Activated T-cell treated with anti-CD3 and anti-CD28 coated beads, Interleukin-2, amount 50 U/mL, for 24 hours (primary cell): ENCODE measurements at regions not wholly inside any gene's neighbourhood (a gene's known extent, or its start where the extent isn't known, plus 50 kb on each side); places are given as distances from the start of the nearest gene placed in this dataset.

Experiments
- DNase-seq: peaks from one replicate; pipeline ENCODE4 v3.0.0-alpha.2; 2020
- H3K27ac Mint-ChIP-seq: 2 replicates; pipeline ENCODE4 v1.8.0; 2020; ENCODE audit warnings: mild to moderate bottlenecking, mixed read lengths
- H3K27me3 Mint-ChIP-seq: 2 replicates; pipeline ENCODE4 v1.8.0; 2020; ENCODE audit warnings: mixed read lengths
- H3K36me3 Mint-ChIP-seq: 2 replicates; pipeline ENCODE4 v1.8.0; 2020; ENCODE audit warnings: low read depth, mixed read lengths
- H3K4me1 Mint-ChIP-seq: 2 replicates; pipeline ENCODE4 v1.8.0; 2020; ENCODE audit warnings: low read depth, mixed read lengths
- H3K4me3 Mint-ChIP-seq: 2 replicates; pipeline ENCODE4 v1.8.0; 2020; ENCODE audit warnings: mild to moderate bottlenecking, moderate library complexity, mixed read lengths
- H3K9me3 Mint-ChIP-seq: 2 replicates; pipeline ENCODE4 v1.8.0; 2020; ENCODE audit warnings: mixed read lengths

DNA sequence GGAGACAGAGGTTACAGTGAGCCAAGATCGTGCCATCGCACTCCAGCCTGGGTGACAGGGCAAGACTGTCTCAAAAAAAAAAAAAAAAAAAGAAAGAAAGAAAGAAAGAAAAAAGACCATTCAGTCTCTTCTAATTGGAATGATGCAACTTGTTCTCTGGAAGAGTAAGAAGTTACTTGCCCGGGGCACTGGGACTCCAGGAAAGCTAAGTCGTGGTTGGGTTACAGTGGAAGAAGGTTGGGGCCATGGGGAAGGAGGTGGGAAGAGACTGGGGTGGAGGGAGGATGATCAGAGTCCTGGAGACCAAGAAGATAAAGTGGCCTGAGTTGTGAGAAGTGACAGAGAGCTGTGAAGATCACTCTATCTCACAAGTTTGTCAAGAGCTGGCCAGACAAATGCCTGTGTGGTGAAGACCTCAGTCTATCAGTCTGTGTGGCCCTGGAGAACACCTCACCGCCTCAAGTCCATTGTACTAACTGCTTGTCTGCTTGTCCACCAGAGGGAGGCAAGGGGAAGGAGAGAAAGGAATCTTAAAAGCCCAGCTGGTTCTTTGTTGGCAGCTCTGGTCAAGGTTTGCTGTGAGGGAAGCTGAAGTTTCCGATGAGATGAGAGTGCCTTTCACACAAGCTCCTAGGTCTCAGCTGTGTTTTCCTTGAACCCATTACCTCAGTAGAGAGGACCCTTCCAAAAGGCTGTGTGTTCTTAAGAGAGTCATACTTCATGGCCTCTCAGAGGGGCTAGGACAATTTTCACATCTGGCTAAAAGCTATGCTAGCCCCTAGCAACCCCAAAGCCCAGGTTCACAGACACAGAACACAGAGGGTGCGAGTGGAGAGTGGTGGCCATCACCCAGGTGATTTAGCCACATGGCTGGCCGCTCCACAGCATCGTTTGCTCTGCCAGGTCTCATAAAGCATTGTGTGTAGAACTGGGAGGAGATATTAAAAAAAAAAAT is 72.0 kb upstream of the TMEM178A start:
- no peaks in the 10 kb centered on the region for H3K4me1 Mint-ChIP-seq
- DNase-seq: no peak
- H3K27me3 Mint-ChIP-seq: peaks cover 5% of the 10 kb centered on the region
- H3K27ac Mint-ChIP-seq: no peak overlapping the region
- H3K4me3 Mint-ChIP-seq: no peak overlapping the region
- no peaks in the 10 kb centered on the region for H3K36me3 Mint-ChIP-seq
- H3K9me3 Mint-ChIP-seq: no peaks in the 10 kb centered on the region

GRCh38 chr2:39595116-39595515 is 70.6 kb upstream of the TMEM178A start:
- no peak overlapping the region for H3K4me3 Mint-ChIP-seq
- no peaks in the 10 kb centered on the region for H3K4me1 Mint-ChIP-seq
- H3K27me3 Mint-ChIP-seq: peaks cover 5% of the 10 kb centered on the region
- DNase-seq: no peak
- no peaks in the 10 kb centered on the region for H3K9me3 Mint-ChIP-seq
- no peaks in the 10 kb centered on the region for H3K36me3 Mint-ChIP-seq
- H3K27ac Mint-ChIP-seq: no peak overlapping the region

- no peak overlapping the region for H3K4me3 Mint-ChIP-seq
- no peaks in the 10 kb centered on the region for H3K4me1 Mint-ChIP-seq
- H3K36me3 Mint-ChIP-seq: no peaks in the 10 kb centered on the region
- no peak overlapping the region for H3K27ac Mint-ChIP-seq
- H3K9me3 Mint-ChIP-seq: no peaks in the 10 kb centered on the region
- DNase-seq: no peak
- peaks cover 3% of the 10 kb centered on the region for H3K27me3 Mint-ChIP-seq
Measured at GRCh38 chr2:39597314-39597713, 68.4 kb upstream of the TMEM178A start.

DNA sequence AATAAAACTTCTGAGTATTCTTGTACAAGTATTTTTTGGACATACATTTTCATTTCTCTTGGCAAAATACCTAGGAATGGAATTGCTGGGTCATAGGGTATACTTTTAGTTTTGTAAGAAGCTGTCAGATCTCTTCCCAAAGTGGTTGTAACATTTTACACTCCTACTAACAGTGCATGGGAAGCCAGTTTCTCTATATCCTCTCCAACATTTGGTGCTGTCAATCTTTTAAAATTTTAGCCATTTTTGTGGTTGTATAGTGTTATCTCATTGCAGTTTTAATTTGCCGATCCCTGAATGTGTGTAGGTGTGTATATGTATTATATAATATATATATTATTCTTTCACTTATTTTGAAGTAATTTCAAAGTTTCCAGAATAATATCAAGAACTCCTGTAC is 63.1 kb upstream of the TMEM178A start:
- DNase-seq: no peak
- Mint-ChIP-seq H3K4me3 (no peak overlapping the region), H3K9me3 (no peaks in the 10 kb centered on the region), H3K36me3 (no peaks in the 10 kb centered on the region), H3K27ac (no peak overlapping the region), H3K27me3 (peaks cover 18% of the 10 kb centered on the region), H3K4me1 (peaks cover 6% of the 10 kb centered on the region)

GRCh38 chr2:39603436-39603835 is 62.3 kb upstream of the TMEM178A start:
- Mint-ChIP-seq H3K4me3 (no peak overlapping the region), H3K27me3 (peaks cover 18% of the 10 kb centered on the region), H3K27ac (no peak overlapping the region), H3K36me3 (no peaks in the 10 kb centered on the region), H3K9me3 (no peaks in the 10 kb centered on the region), H3K4me1 (peaks cover 6% of the 10 kb centered on the region)
- DNase-seq: no peak

GRCh38 chr2:39604866-39605265 is 60.9 kb upstream of the TMEM178A start:
- Mint-ChIP-seq H3K27me3 (peaks cover 22% of the 10 kb centered on the region), H3K27ac (no peak overlapping the region), H3K4me3 (no peak overlapping the region)

DNA sequence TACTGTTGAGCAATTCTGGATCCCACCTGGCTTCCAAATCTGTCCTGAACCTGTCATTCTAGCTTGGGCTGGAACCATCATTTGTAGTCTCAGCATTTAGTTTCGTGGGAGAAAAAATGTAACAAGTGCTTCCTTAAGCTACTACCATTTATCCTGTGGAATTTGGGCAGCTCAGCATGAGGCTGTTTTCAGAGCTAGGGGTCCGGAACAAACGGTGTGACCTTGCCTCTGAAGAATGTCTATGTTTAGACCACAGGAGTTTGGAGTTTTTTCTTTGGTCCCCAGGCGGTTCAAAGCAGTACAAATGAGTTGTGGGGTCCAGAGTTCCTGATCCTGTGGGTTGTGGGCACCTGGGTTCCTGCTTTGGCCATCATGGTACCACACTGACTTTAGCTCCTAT is 59.1 kb upstream of the TMEM178A start:
- H3K27me3 Mint-ChIP-seq: peaks cover 22% of the 10 kb centered on the region
- H3K36me3 Mint-ChIP-seq: no peaks in the 10 kb centered on the region
- H3K4me3 Mint-ChIP-seq: no peak overlapping the region
- peaks cover 6% of the 10 kb centered on the region for H3K4me1 Mint-ChIP-seq
- DNase-seq: no peak
- H3K9me3 Mint-ChIP-seq: no peaks in the 10 kb centered on the region
- H3K27ac Mint-ChIP-seq: no peak overlapping the region

More at GRCh38 chr2:39604866-39605265, 60.9 kb upstream of the TMEM178A start:
- Mint-ChIP-seq H3K4me1 (peaks cover 6% of the 10 kb centered on the region), H3K9me3 (no peaks in the 10 kb centered on the region), H3K36me3 (no peaks in the 10 kb centered on the region)
- DNase-seq: no peak

- H3K9me3 Mint-ChIP-seq: no peaks in the 10 kb centered on the region
- H3K36me3 Mint-ChIP-seq: no peaks in the 10 kb centered on the region
- H3K27me3 Mint-ChIP-seq: peaks cover 22% of the 10 kb centered on the region
- no peak for DNase-seq
- H3K4me3 Mint-ChIP-seq: no peak overlapping the region
- no peak overlapping the region for H3K27ac Mint-ChIP-seq
- H3K4me1 Mint-ChIP-seq: peaks cover 6% of the 10 kb centered on the region
Measured at GRCh38 chr2:39607538-39608262, 58.0 kb upstream of the TMEM178A start.

GRCh38 chr2:39608263-39608575 is 57.5 kb upstream of the TMEM178A start:
- H3K9me3 Mint-ChIP-seq: no peaks in the 10 kb centered on the region
- H3K27ac Mint-ChIP-seq: no peak overlapping the region
- H3K4me1 Mint-ChIP-seq: peaks cover 4% of the 10 kb centered on the region
- H3K27me3 Mint-ChIP-seq: peaks cover 22% of the 10 kb centered on the region
- H3K36me3 Mint-ChIP-seq: no peaks in the 10 kb centered on the region
- no peak for DNase-seq
- no peak overlapping the region for H3K4me3 Mint-ChIP-seq

- Mint-ChIP-seq H3K4me3 (no peak overlapping the region), H3K4me1 (no peaks in the 10 kb centered on the region), H3K36me3 (no peaks in the 10 kb centered on the region), H3K27me3 (peaks cover 22% of the 10 kb centered on the region), H3K9me3 (no peaks in the 10 kb centered on the region), H3K27ac (no peak overlapping the region)
- DNase-seq: no peak
Measured at GRCh38 chr2:39608686-39609441, 56.9 kb upstream of the TMEM178A start.

GRCh38 chr2:39609917-39610316 is 55.8 kb upstream of the TMEM178A start:
- H3K27me3 Mint-ChIP-seq: peaks cover 17% of the 10 kb centered on the region
- H3K27ac Mint-ChIP-seq: no peak overlapping the region
- no peak for DNase-seq
- no peaks in the 10 kb centered on the region for H3K9me3 Mint-ChIP-seq
- H3K4me3 Mint-ChIP-seq: no peak overlapping the region
- H3K4me1 Mint-ChIP-seq: no peaks in the 10 kb centered on the region
- no peaks in the 10 kb centered on the region for H3K36me3 Mint-ChIP-seq

GRCh38 chr2:39615675-39616074 is 50.0 kb upstream of the TMEM178A start:
- DNase-seq: no peak
- H3K36me3 Mint-ChIP-seq: no peaks in the 10 kb centered on the region
- H3K27me3 Mint-ChIP-seq: peaks cover 24% of the 10 kb centered on the region
- H3K4me1 Mint-ChIP-seq: peaks cover 6% of the 10 kb centered on the region
- H3K4me3 Mint-ChIP-seq: no peak overlapping the region
- no peaks in the 10 kb centered on the region for H3K9me3 Mint-ChIP-seq
- H3K27ac Mint-ChIP-seq: no peak overlapping the region
